AG09309 (cell line): ENCODE measurements at regions not wholly inside any gene's neighbourhood (a gene's known extent, or its start where the extent isn't known, plus 50 kb on each side); places are given as distances from the start of the nearest gene placed in this dataset.

Experiments used
- DNase-seq: peaks from one replicate; pipeline ENCODE4 v3.0.0-alpha.2; 2010; ENCODE audit warnings: low read depth
- H3K4me3 ChIP-seq: 2 replicates; pipeline ENCODE4 v1.5.1; 2011; ENCODE audit warnings: mild to moderate bottlenecking, low read depth, low read length, moderate library complexity; ENCODE audit not compliant: control insufficient read depth
- TF ChIP-seq, protein P1 (sequence below): IDR thresholded peaks from 2 replicates; pipeline ENCODE4 v1.5.1; 2011; ENCODE audit warnings: mild to moderate bottlenecking, low read depth, low read length, inconsistent platforms; ENCODE audit not compliant: insufficient read depth, control insufficient read depth; ENCODE audit errors: missing control alignments

GRCh38 chr18:8537400-8537799 is 71.8 kb upstream of the RAB12 start:
- TF ChIP-seq, protein P1, sequence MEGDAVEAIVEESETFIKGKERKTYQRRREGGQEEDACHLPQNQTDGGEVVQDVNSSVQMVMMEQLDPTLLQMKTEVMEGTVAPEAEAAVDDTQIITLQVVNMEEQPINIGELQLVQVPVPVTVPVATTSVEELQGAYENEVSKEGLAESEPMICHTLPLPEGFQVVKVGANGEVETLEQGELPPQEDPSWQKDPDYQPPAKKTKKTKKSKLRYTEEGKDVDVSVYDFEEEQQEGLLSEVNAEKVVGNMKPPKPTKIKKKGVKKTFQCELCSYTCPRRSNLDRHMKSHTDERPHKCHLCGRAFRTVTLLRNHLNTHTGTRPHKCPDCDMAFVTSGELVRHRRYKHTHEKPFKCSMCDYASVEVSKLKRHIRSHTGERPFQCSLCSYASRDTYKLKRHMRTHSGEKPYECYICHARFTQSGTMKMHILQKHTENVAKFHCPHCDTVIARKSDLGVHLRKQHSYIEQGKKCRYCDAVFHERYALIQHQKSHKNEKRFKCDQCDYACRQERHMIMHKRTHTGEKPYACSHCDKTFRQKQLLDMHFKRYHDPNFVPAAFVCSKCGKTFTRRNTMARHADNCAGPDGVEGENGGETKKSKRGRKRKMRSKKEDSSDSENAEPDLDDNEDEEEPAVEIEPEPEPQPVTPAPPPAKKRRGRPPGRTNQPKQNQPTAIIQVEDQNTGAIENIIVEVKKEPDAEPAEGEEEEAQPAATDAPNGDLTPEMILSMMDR = no peak
- no peak for DNase-seq
- H3K4me3 ChIP-seq = no peak overlapping the region

DNA sequence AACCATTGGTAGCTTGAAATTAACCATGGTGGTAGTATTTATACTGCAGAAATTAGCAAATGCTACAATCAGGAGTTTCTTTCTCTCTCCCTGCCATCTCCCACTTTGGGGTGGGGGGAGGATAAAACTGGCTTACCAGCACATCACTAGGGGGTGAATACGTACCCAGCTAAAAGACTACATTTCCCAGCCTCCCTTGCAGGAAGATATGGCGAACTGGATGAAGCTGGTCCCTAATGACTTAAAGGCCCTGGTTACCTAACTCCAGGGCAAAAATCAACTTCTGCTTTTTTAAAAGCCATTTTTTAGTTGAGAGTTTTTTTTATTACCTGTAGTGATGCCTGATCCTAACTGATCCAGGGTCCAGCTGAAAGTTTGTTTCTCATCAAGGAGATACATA is 70.3 kb upstream of the RAB12 start:
- TF ChIP-seq, protein P1 = no peak
- no peak for DNase-seq
- no peak overlapping the region for H3K4me3 ChIP-seq

DNA sequence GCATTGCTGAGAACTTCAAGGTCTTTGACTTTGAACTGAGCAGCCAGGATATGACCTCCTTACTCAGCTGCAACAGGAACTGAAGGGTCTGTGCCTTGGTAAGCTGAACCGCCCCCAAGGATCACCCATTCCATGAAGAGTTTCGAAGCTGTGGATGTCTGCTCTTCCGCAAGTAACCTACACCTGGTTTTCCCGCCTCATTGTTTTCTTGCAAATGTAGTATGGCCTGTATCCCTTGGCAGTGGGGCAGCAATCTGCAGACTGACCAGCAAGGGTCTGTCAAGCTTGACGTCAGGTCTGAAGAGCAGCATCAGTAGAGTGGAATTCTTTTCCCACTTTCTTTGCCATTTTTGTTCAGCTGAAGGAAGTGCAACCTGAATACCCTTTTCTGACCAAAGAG is 62.6 kb upstream of the RAB12 start:
- TF ChIP-seq, protein P1 = no peak
- no peak for DNase-seq
- H3K4me3 ChIP-seq = no peak overlapping the region

DNA sequence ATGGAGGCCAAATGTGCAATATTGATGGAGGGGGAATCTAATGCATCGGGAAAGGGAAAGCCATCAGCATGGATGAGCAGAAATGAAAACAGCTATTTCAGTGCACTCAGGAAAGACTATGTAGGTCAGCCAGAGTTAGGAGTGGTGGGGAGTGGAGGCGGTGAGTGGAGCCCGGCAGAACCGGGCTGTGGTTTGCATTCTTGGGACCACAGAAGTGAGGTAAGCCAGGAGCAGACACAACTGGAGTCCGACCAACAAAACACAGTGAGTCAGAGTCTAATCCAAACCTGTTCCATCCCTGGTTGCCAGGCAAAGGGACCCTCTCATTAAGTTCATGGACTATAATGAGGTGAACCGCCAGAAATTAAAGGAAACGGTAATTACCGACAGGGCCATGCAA is 61.1 kb upstream of the RAB12 start:
- peak; percentile 29 for DNase-seq
- no peak overlapping the region for H3K4me3 ChIP-seq
- TF ChIP-seq, protein P1 = no peak

- TF ChIP-seq, protein P1 = no peak
- no peak overlapping the region for H3K4me3 ChIP-seq
- no peak for DNase-seq
Measured at GRCh38 chr18:8549254-8549757, 59.9 kb upstream of the RAB12 start.

DNA sequence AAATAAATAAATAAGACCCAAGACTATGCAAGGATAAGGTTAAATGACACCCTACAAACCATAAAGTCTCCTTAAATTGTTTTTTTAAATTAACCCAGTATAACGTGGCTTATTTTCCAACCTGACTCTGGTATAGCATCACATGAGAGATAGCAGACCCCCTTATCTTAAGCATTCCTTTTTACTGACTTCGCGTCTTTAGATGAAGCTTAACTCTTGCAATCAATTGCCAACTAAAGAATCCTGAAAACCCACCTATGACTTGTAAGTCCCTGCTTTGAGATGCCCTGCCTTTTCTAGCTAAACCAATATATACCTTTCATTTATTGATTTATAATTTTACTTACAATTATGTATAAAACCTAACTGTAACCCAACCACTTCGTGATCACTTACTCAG is 57.1 kb upstream of the RAB12 start:
- H3K4me3 ChIP-seq = no peak overlapping the region
- TF ChIP-seq, protein P1 = no peak
- no peak for DNase-seq

- no peak for DNase-seq
- H3K4me3 ChIP-seq = no peak overlapping the region
- TF ChIP-seq, protein P1 = no peak
Measured at GRCh38 chr18:8554354-8554753, 54.9 kb upstream of the RAB12 start.
